Stimulated activated CD4-positive, alpha-beta T cell treated with anti-CD3 and anti-CD28 coated beads, Interleukin-1b, Interleukin-23, amount 100 ng/mL, for 24 hours (primary cell): ENCODE measurements at regions not wholly inside any gene's neighbourhood (a gene's known extent, or its start where the extent isn't known, plus 50 kb on each side); places are given as distances from the start of the nearest gene placed in this dataset.

Experiments used
- DNase-seq, 4 experiments: peaks; one replicate each; pipeline ENCODE4 v3.0.0-alpha.2; 2020; ENCODE audit warnings: low read depth in 4 of 4, low spot score in 1 of 4

GRCh38 chr7:81370822-81371221, 399.0 kb downstream of the HGF start:
- DNase-seq, result no peak

- DNase-seq, result no peak
These were observed 402.4 kb downstream of the HGF start for GRCh38 chr7:81367326-81367931.

- DNase-seq, result no peak
These were observed 403.3 kb downstream of the HGF start for GRCh38 chr7:81366546-81366945.

GRCh38 chr7:81361769-81362312, 408.0 kb downstream of the HGF start:
- DNase-seq, result no peak

- DNase-seq, result no peak
These were observed 413.9 kb downstream of the HGF start for GRCh38 chr7:81355911-81356310.

GRCh38 chr7:81349044-81349443, 420.8 kb downstream of the HGF start:
- no peak for DNase-seq

GRCh38 chr7:81339946-81340345, 421.1 kb upstream of the SEMA3C start:
- no peak for DNase-seq

- no peak for DNase-seq
These were observed 414.7 kb upstream of the SEMA3C start for GRCh38 chr7:81333536-81333935.

- DNase-seq, result no peak
These were observed 414.2 kb upstream of the SEMA3C start for GRCh38 chr7:81333004-81333403.

- no peak for DNase-seq
These were observed 412.5 kb upstream of the SEMA3C start for GRCh38 chr7:81331061-81332018.

GRCh38 chr7:81330108-81330507, 411.3 kb upstream of the SEMA3C start:
- no peak for DNase-seq

GRCh38 chr7:81327468-81328266, 408.8 kb upstream of the SEMA3C start:
- no peak for DNase-seq

- no peak for DNase-seq
These were observed 403.1 kb upstream of the SEMA3C start for GRCh38 chr7:81321949-81322348.

GRCh38 chr7:81317741-81318140, 398.9 kb upstream of the SEMA3C start:
- no peak for DNase-seq

GRCh38 chr7:81308643-81309322, 389.9 kb upstream of the SEMA3C start:
- DNase-seq, result no peak

- no peak for DNase-seq
These were observed 383.0 kb upstream of the SEMA3C start for GRCh38 chr7:81301815-81302214.

- DNase-seq, result no peak
These were observed 381.9 kb upstream of the SEMA3C start for GRCh38 chr7:81300753-81301152.

- DNase-seq, result no peak
These were observed 380.9 kb upstream of the SEMA3C start for GRCh38 chr7:81299711-81300110.

GRCh38 chr7:81298951-81299666, 380.3 kb upstream of the SEMA3C start:
- no peak for DNase-seq

GRCh38 chr7:81297317-81297716, 378.5 kb upstream of the SEMA3C start:
- no peak for DNase-seq
